GM19328 (cell line): ENCODE measurements at regions not wholly inside any gene's neighbourhood (a gene's known extent, or its start where the extent isn't known, plus 50 kb on each side); places are given as distances from the start of the nearest gene placed in this dataset.
"Not testable (repeated sequence)": the region's sequence is repeated elsewhere in the genome, so short reads cannot be mapped to it uniquely, and the experiment has no call there.

ENCODE experiments used
- ATAC-seq: cut with Tn5 transposase; IDR thresholded peaks from one replicate; pipeline ENCODE4 v1.9.1; 2021; ENCODE audit warnings: mild to moderate bottlenecking, moderate library complexity; ENCODE audit not compliant: unreplicated experiment

- ATAC-seq = no peak
Observed at GRCh38 chr1:90314533-90314932, 319.6 kb downstream of the ZNF326 start.

- no peak for ATAC-seq
Observed at GRCh38 chr1:90313778-90314177, 318.9 kb downstream of the ZNF326 start.

- no peak for ATAC-seq
Observed at GRCh38 chr1:90309806-90310205, 314.9 kb downstream of the ZNF326 start.

GRCh38 chr1:90308421-90308820 lies 313.5 kb downstream of the ZNF326 start:
- no peak for ATAC-seq

GRCh38 chr1:90305577-90305976 lies 310.7 kb downstream of the ZNF326 start:
- ATAC-seq = no peak

GRCh38 chr1:90296327-90296726 lies 301.4 kb downstream of the ZNF326 start:
- no peak for ATAC-seq

- ATAC-seq = no peak
Observed at GRCh38 chr1:90295534-90295933, 300.6 kb downstream of the ZNF326 start.

- no peak for ATAC-seq
Observed at GRCh38 chr1:90291431-90292216, 296.7 kb downstream of the ZNF326 start.

- ATAC-seq = no peak
Observed at GRCh38 chr1:90282811-90283210, 287.9 kb downstream of the ZNF326 start.

- not testable (repeated sequence) for ATAC-seq
Observed at GRCh38 chr1:90281886-90282285, 287.0 kb downstream of the ZNF326 start.

GRCh38 chr1:90277270-90277669 lies 282.4 kb downstream of the ZNF326 start:
- ATAC-seq = no peak

- no peak for ATAC-seq
Observed at GRCh38 chr1:90274376-90274775, 279.5 kb downstream of the ZNF326 start.

GRCh38 chr1:90273241-90273774 lies 278.4 kb downstream of the ZNF326 start:
- ATAC-seq = no peak

- no peak for ATAC-seq
Observed at GRCh38 chr1:90262791-90263190, 267.9 kb downstream of the ZNF326 start.

- ATAC-seq = no peak
Observed at GRCh38 chr1:90262286-90262685, 267.4 kb downstream of the ZNF326 start.

- no peak for ATAC-seq
Observed at GRCh38 chr1:90246069-90246468, 251.2 kb downstream of the ZNF326 start.

GRCh38 chr1:90236493-90236892 lies 241.6 kb downstream of the ZNF326 start:
- ATAC-seq = no peak

GRCh38 chr1:90223401-90223800 lies 228.5 kb downstream of the ZNF326 start:
- no peak for ATAC-seq

GRCh38 chr1:90220941-90221693 lies 226.2 kb downstream of the ZNF326 start:
- no peak for ATAC-seq

GRCh38 chr1:90220496-90220895 lies 225.6 kb downstream of the ZNF326 start:
- ATAC-seq = no peak

GRCh38 chr1:90219166-90219871 lies 224.4 kb downstream of the ZNF326 start:
- not testable (repeated sequence) for ATAC-seq
